ENCODE measurements at regions not wholly inside any gene's neighbourhood (a gene's known extent, or its start where the extent isn't known, plus 50 kb on each side); places are given as distances from the start of the nearest gene placed in this dataset.

DNA sequence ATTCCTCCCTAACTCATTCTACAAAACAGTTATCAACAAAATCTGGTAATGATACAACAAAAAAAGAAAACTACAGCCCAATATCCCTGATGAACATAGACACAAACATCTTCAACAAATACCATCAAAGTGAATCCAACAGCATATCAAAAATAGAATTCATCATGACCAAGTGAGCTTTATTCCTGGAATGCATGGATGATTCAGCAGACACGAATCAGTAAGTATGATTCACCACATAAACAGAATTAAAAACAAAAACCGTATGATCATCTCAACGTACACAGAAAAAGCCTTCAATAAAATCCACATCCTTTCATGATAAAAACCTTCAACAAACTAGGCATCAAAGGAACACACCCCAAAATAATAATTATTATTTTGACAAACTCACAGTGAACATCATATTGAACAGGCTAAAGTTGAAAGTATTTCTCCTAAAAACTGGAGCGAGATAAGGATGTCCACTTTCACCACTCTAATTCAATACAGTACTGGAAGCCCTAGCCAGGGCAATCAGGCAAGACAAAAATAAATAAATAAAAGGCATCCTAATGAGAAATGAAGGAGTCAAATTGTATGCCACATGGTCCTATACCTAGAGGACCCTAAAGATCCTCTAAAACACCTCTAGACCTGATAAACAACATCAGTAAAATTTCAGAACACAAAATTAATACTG, 305.1 kb upstream of the RGMB start:
- Histone ChIP-seq H3K9me3 (ENCODE audit: control insufficient read depth in 1 of 2, low read length in 2 of 2) (no peaks in the 10 kb centered on the region), H3K27me3 (ENCODE audit: control insufficient read depth in 1 of 2, insufficient read depth in 2 of 2, low read length in 2 of 2) (no peaks in the 10 kb centered on the region), H3K4me3 (ENCODE audit: low read depth in 1 of 2, low read length in 2 of 2) (no peak overlapping the region), H3K36me3 (ENCODE audit: control insufficient read depth in 1 of 2, insufficient read depth in 2 of 2, low read length in 2 of 2) (no peaks in the 10 kb centered on the region), H3K27ac (ENCODE audit: low read depth, low read length) (no peak overlapping the region), H3K9ac (ENCODE audit: low read depth in 1 of 2, low read length in 2 of 2) (no peak overlapping the region), H3K4me1 (ENCODE audit: control insufficient read depth in 1 of 2, insufficient read depth in 2 of 2, low read length in 2 of 2) (no peaks in the 10 kb centered on the region)

DNA sequence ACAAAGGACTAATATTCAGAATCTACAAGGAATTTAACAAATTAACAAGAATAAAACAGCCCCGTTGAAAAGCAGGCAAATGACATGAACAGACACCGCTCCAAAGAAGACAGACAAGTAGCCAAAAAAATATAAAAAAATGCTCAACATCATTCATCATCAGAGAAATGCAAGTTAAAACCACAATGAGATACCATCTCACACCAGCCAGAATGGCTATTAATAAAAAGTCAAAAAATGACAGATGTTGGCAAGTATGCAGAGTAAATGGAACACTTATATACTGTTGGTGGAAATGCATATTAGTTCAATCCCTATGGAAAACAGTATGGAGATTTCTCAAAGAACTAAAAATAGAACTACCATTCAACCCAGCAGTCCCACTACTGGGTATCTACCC, 302.7 kb upstream of the RGMB start:
- no peak overlapping the region for H3K9ac ChIP-seq (ENCODE audit: low read depth in 1 of 2, low read length in 2 of 2)
- H3K27ac ChIP-seq (ENCODE audit: low read depth, low read length) = no peak overlapping the region
- no peak overlapping the region for H3K4me3 ChIP-seq (ENCODE audit: low read depth in 1 of 2, low read length in 2 of 2)
- no peaks in the 10 kb centered on the region for H3K27me3 ChIP-seq (ENCODE audit: control insufficient read depth in 1 of 2, insufficient read depth in 2 of 2, low read length in 2 of 2)
- H3K4me1 ChIP-seq (ENCODE audit: control insufficient read depth in 1 of 2, insufficient read depth in 2 of 2, low read length in 2 of 2) = peaks cover 7 to 15% of the 10 kb centered on the region in 2 donors
- H3K9me3 ChIP-seq (ENCODE audit: control insufficient read depth in 1 of 2, low read length in 2 of 2) = no peaks in the 10 kb centered on the region
- no peaks in the 10 kb centered on the region for H3K36me3 ChIP-seq (ENCODE audit: control insufficient read depth in 1 of 2, insufficient read depth in 2 of 2, low read length in 2 of 2)

DNA sequence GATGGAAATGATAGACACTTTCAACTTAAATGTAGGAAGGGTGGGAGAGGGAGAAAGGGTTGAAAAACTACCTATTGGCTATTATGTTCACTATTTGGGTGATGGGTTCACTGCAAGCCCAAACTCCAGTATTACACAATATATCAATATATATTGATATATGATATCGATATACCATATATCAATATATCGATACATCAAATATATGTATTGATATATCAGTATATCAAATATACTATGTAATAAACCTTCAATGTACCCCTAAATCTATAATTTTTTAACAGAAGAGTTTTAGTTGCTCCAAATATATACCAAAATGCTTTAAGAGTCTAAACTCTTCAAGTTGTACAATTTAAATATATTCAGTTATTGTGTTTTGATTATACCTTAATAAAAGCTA, 302.0 kb upstream of the RGMB start:
- Histone ChIP-seq H3K36me3 (ENCODE audit: control insufficient read depth in 1 of 2, insufficient read depth in 2 of 2, low read length in 2 of 2) (no peaks in the 10 kb centered on the region), H3K9ac (ENCODE audit: low read depth in 1 of 2, low read length in 2 of 2) (no peak overlapping the region), H3K27ac (ENCODE audit: low read depth, low read length) (no peak overlapping the region), H3K4me3 (ENCODE audit: low read depth in 1 of 2, low read length in 2 of 2) (no peak overlapping the region), H3K9me3 (ENCODE audit: control insufficient read depth in 1 of 2, low read length in 2 of 2) (no peaks in the 10 kb centered on the region), H3K27me3 (ENCODE audit: control insufficient read depth in 1 of 2, insufficient read depth in 2 of 2, low read length in 2 of 2) (no peaks in the 10 kb centered on the region), H3K4me1 (ENCODE audit: control insufficient read depth in 1 of 2, insufficient read depth in 2 of 2, low read length in 2 of 2) (peaks cover 7 to 15% of the 10 kb centered on the region in 2 donors)

GRCh38 chr5:98474216-98474615, 299.2 kb upstream of the RGMB start:
- Histone ChIP-seq H3K9me3 (ENCODE audit: control insufficient read depth in 1 of 2, low read length in 2 of 2) (no peaks in the 10 kb centered on the region), H3K4me1 (ENCODE audit: control insufficient read depth in 1 of 2, insufficient read depth in 2 of 2, low read length in 2 of 2) (peaks cover 7 to 15% of the 10 kb centered on the region in 2 donors), H3K9ac (ENCODE audit: low read depth in 1 of 2, low read length in 2 of 2) (no peak overlapping the region), H3K27me3 (ENCODE audit: control insufficient read depth in 1 of 2, insufficient read depth in 2 of 2, low read length in 2 of 2) (no peaks in the 10 kb centered on the region), H3K36me3 (ENCODE audit: control insufficient read depth in 1 of 2, insufficient read depth in 2 of 2, low read length in 2 of 2) (no peaks in the 10 kb centered on the region), H3K4me3 (ENCODE audit: low read depth in 1 of 2, low read length in 2 of 2) (no peak overlapping the region), H3K27ac (ENCODE audit: low read depth, low read length) (no peak overlapping the region)

DNA sequence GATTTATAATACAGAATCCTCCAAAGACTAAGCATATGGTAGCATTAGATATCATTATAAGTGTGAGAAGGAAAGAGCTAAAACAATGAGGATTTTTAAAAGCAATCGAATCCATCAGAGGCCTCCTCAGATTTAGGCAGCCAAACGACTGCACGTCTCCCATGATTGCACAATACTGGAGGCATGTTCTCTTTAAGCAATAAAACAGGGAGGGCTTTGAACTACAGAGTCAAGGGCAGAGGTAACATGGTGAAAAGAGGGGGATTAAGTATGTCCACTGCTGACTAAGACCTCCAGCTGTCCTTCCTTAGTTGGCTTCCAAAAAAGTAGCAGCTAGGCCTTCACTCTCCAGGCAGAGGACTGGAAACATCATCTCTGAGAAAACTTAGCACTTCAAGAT, 298.7 kb upstream of the RGMB start:
- H3K9ac ChIP-seq (ENCODE audit: low read depth in 1 of 2, low read length in 2 of 2) = no peak overlapping the region
- no peak overlapping the region for H3K27ac ChIP-seq (ENCODE audit: low read depth, low read length)
- peaks cover 7 to 15% of the 10 kb centered on the region in 2 donors for H3K4me1 ChIP-seq (ENCODE audit: control insufficient read depth in 1 of 2, insufficient read depth in 2 of 2, low read length in 2 of 2)
- H3K36me3 ChIP-seq (ENCODE audit: control insufficient read depth in 1 of 2, insufficient read depth in 2 of 2, low read length in 2 of 2) = no peaks in the 10 kb centered on the region
- H3K27me3 ChIP-seq (ENCODE audit: control insufficient read depth in 1 of 2, insufficient read depth in 2 of 2, low read length in 2 of 2) = no peaks in the 10 kb centered on the region
- H3K9me3 ChIP-seq (ENCODE audit: control insufficient read depth in 1 of 2, low read length in 2 of 2) = no peaks in the 10 kb centered on the region
- no peak overlapping the region for H3K4me3 ChIP-seq (ENCODE audit: low read depth in 1 of 2, low read length in 2 of 2)

GRCh38 chr5:98482321-98483300, 290.9 kb upstream of the RGMB start:
- Histone ChIP-seq H3K4me1 (ENCODE audit: control insufficient read depth in 1 of 2, insufficient read depth in 2 of 2, low read length in 2 of 2) (no peaks in the 10 kb centered on the region), H3K9me3 (ENCODE audit: control insufficient read depth in 1 of 2, low read length in 2 of 2) (no peaks in the 10 kb centered on the region), H3K9ac (ENCODE audit: low read depth in 1 of 2, low read length in 2 of 2) (no peak overlapping the region)

DNA sequence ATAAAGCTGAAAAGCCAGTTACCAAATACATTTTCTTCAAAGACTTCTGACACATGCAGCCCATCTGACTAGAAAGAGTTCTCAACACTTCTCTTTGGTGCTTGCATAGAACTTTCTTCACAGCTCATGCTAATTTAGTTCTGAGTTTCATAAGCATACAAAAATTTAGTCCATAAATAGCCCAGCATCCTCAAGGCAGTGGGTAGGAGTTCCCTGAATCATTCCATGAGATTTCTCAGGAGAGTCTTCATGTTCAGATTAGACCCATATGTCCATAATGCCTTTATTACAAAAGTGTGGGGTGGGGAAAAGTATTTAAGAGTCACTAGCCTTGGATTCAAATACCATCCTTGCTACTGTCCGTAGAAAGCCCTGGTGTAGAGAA, 290.2 kb upstream of the RGMB start:
- H3K27me3 ChIP-seq (ENCODE audit: control insufficient read depth in 1 of 2, insufficient read depth in 2 of 2, low read length in 2 of 2) = no peaks in the 10 kb centered on the region
- H3K27ac ChIP-seq (ENCODE audit: low read depth, low read length) = no peak overlapping the region
- H3K9me3 ChIP-seq (ENCODE audit: control insufficient read depth in 1 of 2, low read length in 2 of 2) = no peaks in the 10 kb centered on the region
- no peak overlapping the region for H3K4me3 ChIP-seq (ENCODE audit: low read depth in 1 of 2, low read length in 2 of 2)
- no peak overlapping the region for H3K9ac ChIP-seq (ENCODE audit: low read depth in 1 of 2, low read length in 2 of 2)
- H3K36me3 ChIP-seq (ENCODE audit: control insufficient read depth in 1 of 2, insufficient read depth in 2 of 2, low read length in 2 of 2) = no peaks in the 10 kb centered on the region
- H3K4me1 ChIP-seq (ENCODE audit: control insufficient read depth in 1 of 2, insufficient read depth in 2 of 2, low read length in 2 of 2) = no peaks in the 10 kb centered on the region

More at GRCh38 chr5:98482321-98483300, 290.9 kb upstream of the RGMB start:
- H3K27ac ChIP-seq (ENCODE audit: low read depth, low read length) = no peak overlapping the region
- H3K36me3 ChIP-seq (ENCODE audit: control insufficient read depth in 1 of 2, insufficient read depth in 2 of 2, low read length in 2 of 2) = no peaks in the 10 kb centered on the region
- H3K27me3 ChIP-seq (ENCODE audit: control insufficient read depth in 1 of 2, insufficient read depth in 2 of 2, low read length in 2 of 2) = no peaks in the 10 kb centered on the region
- H3K4me3 ChIP-seq (ENCODE audit: low read depth in 1 of 2, low read length in 2 of 2) = no peak overlapping the region

DNA sequence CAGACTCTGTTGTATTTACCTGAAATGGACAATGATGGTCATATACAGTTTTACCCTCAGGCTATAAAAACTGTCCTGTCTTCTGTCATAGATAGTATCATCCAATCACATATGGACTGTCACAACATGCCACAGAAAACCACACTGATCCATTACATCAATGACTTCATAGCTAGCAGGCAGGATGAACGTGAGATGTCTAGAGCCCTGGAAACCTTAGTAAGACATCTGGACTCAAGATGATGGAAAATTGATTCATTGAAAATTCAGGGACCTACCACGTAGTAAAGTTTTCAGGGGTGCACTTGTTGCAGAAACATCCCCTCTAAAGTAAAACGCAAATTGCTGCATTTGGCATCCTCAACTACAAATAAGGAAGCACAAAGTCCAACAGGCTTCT, 284.4 kb upstream of the RGMB start:
- Histone ChIP-seq H3K27ac (ENCODE audit: low read depth, low read length) (no peak overlapping the region), H3K9ac (ENCODE audit: low read depth in 1 of 2, low read length in 2 of 2) (no peak overlapping the region), H3K27me3 (ENCODE audit: control insufficient read depth in 1 of 2, insufficient read depth in 2 of 2, low read length in 2 of 2) (no peaks in the 10 kb centered on the region), H3K36me3 (ENCODE audit: control insufficient read depth in 1 of 2, insufficient read depth in 2 of 2, low read length in 2 of 2) (no peaks in the 10 kb centered on the region), H3K9me3 (ENCODE audit: control insufficient read depth in 1 of 2, low read length in 2 of 2) (peaks cover 3 to 4% of the 10 kb centered on the region in 2 donors), H3K4me1 (ENCODE audit: control insufficient read depth in 1 of 2, insufficient read depth in 2 of 2, low read length in 2 of 2) (no peaks in the 10 kb centered on the region), H3K4me3 (ENCODE audit: low read depth in 1 of 2, low read length in 2 of 2) (no peak overlapping the region)

DNA sequence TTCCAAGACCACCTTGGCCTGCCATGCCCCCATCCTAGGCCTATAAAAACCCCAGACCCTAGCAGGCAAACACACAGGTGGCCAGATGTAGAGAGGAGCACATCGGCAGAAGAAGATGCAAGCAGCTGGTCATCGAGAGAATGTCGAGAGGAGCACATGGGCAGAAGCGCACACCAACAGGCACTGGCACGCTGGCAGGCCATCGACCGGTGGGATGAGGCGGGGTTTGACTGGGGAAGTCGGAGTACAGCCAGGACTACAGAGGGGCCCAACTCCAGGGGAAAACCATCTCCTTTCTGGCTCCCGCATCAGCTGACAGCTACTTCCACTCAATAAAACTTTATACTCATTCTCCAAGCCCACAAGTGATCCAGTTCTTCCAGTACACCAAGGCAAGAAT, 283.1 kb upstream of the RGMB start:
- no peak overlapping the region for H3K9ac ChIP-seq (ENCODE audit: low read depth in 1 of 2, low read length in 2 of 2)
- H3K4me1 ChIP-seq (ENCODE audit: control insufficient read depth in 1 of 2, insufficient read depth in 2 of 2, low read length in 2 of 2) = no peaks in the 10 kb centered on the region
- no peak overlapping the region for H3K27ac ChIP-seq (ENCODE audit: low read depth, low read length)
- peaks cover 3 to 7% of the 10 kb centered on the region in 2 donors for H3K9me3 ChIP-seq (ENCODE audit: control insufficient read depth in 1 of 2, low read length in 2 of 2)
- no peaks in the 10 kb centered on the region for H3K36me3 ChIP-seq (ENCODE audit: control insufficient read depth in 1 of 2, insufficient read depth in 2 of 2, low read length in 2 of 2)
- H3K4me3 ChIP-seq (ENCODE audit: low read depth in 1 of 2, low read length in 2 of 2) = no peak overlapping the region
- no peaks in the 10 kb centered on the region for H3K27me3 ChIP-seq (ENCODE audit: control insufficient read depth in 1 of 2, insufficient read depth in 2 of 2, low read length in 2 of 2)

DNA sequence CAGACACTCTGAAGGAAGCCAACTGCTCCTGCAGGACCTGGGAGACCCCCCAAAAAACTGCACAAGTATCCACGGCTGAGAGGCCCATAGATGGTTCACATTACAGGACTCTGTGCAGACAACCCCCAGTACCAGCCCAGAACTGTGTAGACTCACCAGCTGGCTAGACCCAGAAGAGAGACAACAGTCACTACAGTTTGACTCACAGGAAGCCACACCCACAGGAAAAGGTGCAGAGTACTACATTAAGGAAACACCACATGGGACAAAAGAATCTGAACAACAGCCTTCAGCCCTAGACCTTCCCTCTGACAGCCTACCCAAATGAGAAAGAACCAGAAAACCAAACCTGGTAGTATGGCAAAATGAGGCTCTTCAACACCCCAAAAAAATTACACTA, 281.2 kb upstream of the RGMB start:
- H3K9me3 ChIP-seq (ENCODE audit: control insufficient read depth in 1 of 2, low read length in 2 of 2) = peaks cover 3 to 7% of the 10 kb centered on the region in 2 donors
- no peaks in the 10 kb centered on the region for H3K36me3 ChIP-seq (ENCODE audit: control insufficient read depth in 1 of 2, insufficient read depth in 2 of 2, low read length in 2 of 2)
- H3K4me3 ChIP-seq (ENCODE audit: low read depth in 1 of 2, low read length in 2 of 2) = no peak overlapping the region
- H3K27me3 ChIP-seq (ENCODE audit: control insufficient read depth in 1 of 2, insufficient read depth in 2 of 2, low read length in 2 of 2) = no peaks in the 10 kb centered on the region
- H3K27ac ChIP-seq (ENCODE audit: low read depth, low read length) = no peak overlapping the region
- no peak overlapping the region for H3K9ac ChIP-seq (ENCODE audit: low read depth in 1 of 2, low read length in 2 of 2)
- peaks cover 0 to 1% of the 10 kb centered on the region in 2 donors for H3K4me1 ChIP-seq (ENCODE audit: control insufficient read depth in 1 of 2, insufficient read depth in 2 of 2, low read length in 2 of 2)

Data from duodenal mucosa (tissue), 2 donors.